ENCODE measurements at regions not wholly inside any gene's neighbourhood (a gene's known extent, or its start where the extent isn't known, plus 50 kb on each side); places are given as distances from the start of the nearest gene placed in this dataset.

DNA sequence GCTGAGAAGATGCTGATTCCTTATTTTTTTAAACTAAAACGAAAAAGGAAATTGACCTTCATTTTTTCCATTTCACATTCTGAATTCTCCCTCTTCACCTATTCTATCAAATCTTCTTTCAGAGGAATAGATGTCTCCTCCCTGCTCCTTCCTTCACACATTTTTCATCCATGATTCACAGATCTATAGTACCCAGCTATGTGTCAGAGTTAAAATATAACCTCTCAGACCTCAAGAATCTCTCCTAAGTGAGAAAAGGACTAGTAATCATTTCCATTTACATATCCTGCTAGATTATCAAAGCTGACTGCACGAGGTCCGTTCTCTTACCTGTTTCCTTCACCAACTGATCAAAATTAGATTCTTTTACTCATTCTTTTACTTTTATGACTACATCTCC is 1297.6 kb upstream of the ALCAM start:
- Mint-ChIP-seq H3K27ac (no peak overlapping the region), H3K4me3 (no peak overlapping the region), H3K9me3 (no peaks in the 10 kb centered on the region), H3K27me3 (ENCODE audit: insufficient read depth, low read depth) (no peaks in the 10 kb centered on the region), H3K4me1 (no peaks in the 10 kb centered on the region), H3K36me3 (no peaks in the 10 kb centered on the region)
- Histone ChIP-seq H3K9ac (no peak overlapping the region), H4K20me1 (ENCODE audit: low read depth) (no peaks in the 10 kb centered on the region), H3F3A (ENCODE audit: low read depth) (no peaks in the 10 kb centered on the region), H3K4me1 (no peaks in the 10 kb centered on the region), H2AFZ (replicated peaks) (no peak overlapping the region), H3K79me2 (ENCODE audit: low read depth) (no peaks in the 10 kb centered on the region), H3K27ac (no peak overlapping the region), H3K9me3 (ENCODE audit: low read depth) (no peaks in the 10 kb centered on the region), H3K36me3 (no peaks in the 10 kb centered on the region), H3K4me2 (no peak overlapping the region), H3K27me3 (no peaks in the 10 kb centered on the region), H3K4me3 (no peak overlapping the region)
- no peak for DNase-seq (ENCODE audit: low spot score)
- TF ChIP-seq, protein P1, sequence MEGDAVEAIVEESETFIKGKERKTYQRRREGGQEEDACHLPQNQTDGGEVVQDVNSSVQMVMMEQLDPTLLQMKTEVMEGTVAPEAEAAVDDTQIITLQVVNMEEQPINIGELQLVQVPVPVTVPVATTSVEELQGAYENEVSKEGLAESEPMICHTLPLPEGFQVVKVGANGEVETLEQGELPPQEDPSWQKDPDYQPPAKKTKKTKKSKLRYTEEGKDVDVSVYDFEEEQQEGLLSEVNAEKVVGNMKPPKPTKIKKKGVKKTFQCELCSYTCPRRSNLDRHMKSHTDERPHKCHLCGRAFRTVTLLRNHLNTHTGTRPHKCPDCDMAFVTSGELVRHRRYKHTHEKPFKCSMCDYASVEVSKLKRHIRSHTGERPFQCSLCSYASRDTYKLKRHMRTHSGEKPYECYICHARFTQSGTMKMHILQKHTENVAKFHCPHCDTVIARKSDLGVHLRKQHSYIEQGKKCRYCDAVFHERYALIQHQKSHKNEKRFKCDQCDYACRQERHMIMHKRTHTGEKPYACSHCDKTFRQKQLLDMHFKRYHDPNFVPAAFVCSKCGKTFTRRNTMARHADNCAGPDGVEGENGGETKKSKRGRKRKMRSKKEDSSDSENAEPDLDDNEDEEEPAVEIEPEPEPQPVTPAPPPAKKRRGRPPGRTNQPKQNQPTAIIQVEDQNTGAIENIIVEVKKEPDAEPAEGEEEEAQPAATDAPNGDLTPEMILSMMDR (IDR thresholded peaks at IDR 0.05): no peak
- TF ChIP-seq EZH2 (IDR thresholded peaks at IDR 0.05) (no peak), EZH2phosphoT487 (IDR thresholded peaks at IDR 0.05) (no peak)

- Histone ChIP-seq H3K36me3 (no peaks in the 10 kb centered on the region), H3K4me1 (no peaks in the 10 kb centered on the region), H3K9me3 (ENCODE audit: low read depth) (no peaks in the 10 kb centered on the region), H3K4me3 (no peak overlapping the region), H3K79me2 (ENCODE audit: low read depth) (no peaks in the 10 kb centered on the region), H2AFZ (replicated peaks) (no peak overlapping the region), H4K20me1 (ENCODE audit: low read depth) (no peaks in the 10 kb centered on the region), H3K9ac (no peak overlapping the region), H3F3A (ENCODE audit: low read depth) (no peaks in the 10 kb centered on the region), H3K27me3 (no peaks in the 10 kb centered on the region), H3K27ac (no peak overlapping the region), H3K4me2 (no peak overlapping the region)
- TF ChIP-seq EZH2 (IDR thresholded peaks at IDR 0.05) (no peak), EZH2phosphoT487 (IDR thresholded peaks at IDR 0.05) (no peak)
- TF ChIP-seq, protein P1 (IDR thresholded peaks at IDR 0.05): no peak
- no peaks in the 10 kb centered on the region for H3K9me3 Mint-ChIP-seq
- no peak for DNase-seq (ENCODE audit: low spot score)
- H3K27ac Mint-ChIP-seq: no peak overlapping the region
- H3K27me3 Mint-ChIP-seq (ENCODE audit: insufficient read depth, low read depth): no peaks in the 10 kb centered on the region
- no peaks in the 10 kb centered on the region for H3K36me3 Mint-ChIP-seq
- no peak overlapping the region for H3K4me3 Mint-ChIP-seq
- no peaks in the 10 kb centered on the region for H3K4me1 Mint-ChIP-seq
These were observed 1295.8 kb upstream of the ALCAM start for GRCh38 chr3:104070906-104071305.

- Histone ChIP-seq H3K36me3 (no peaks in the 10 kb centered on the region), H4K20me1 (ENCODE audit: low read depth) (no peaks in the 10 kb centered on the region), H3K4me2 (no peak overlapping the region), H3K4me3 (no peak overlapping the region), H3K4me1 (no peaks in the 10 kb centered on the region), H3K27ac (no peak overlapping the region), H3K27me3 (no peaks in the 10 kb centered on the region), H3K79me2 (ENCODE audit: low read depth) (no peaks in the 10 kb centered on the region), H3F3A (ENCODE audit: low read depth) (no peaks in the 10 kb centered on the region), H3K9ac (no peak overlapping the region), H2AFZ (replicated peaks) (peak overlapping the region; percentile 5), H3K9me3 (ENCODE audit: low read depth) (no peaks in the 10 kb centered on the region)
- Mint-ChIP-seq H3K4me1 (no peaks in the 10 kb centered on the region), H3K27me3 (ENCODE audit: insufficient read depth, low read depth) (no peaks in the 10 kb centered on the region), H3K9me3 (peaks cover 2% of the 10 kb centered on the region), H3K27ac (no peak overlapping the region), H3K4me3 (no peak overlapping the region), H3K36me3 (no peaks in the 10 kb centered on the region)
- DNase-seq (ENCODE audit: low spot score): no peak
- TF ChIP-seq, protein P1 (IDR thresholded peaks at IDR 0.05): no peak
- TF ChIP-seq EZH2 (IDR thresholded peaks at IDR 0.05) (no peak), EZH2phosphoT487 (IDR thresholded peaks at IDR 0.05) (no peak)
These were observed 1286.6 kb upstream of the ALCAM start for GRCh38 chr3:104080088-104080626.

Data from neural progenitor cell (in vitro differentiated cells).